SK-N-SH (cell line): ENCODE measurements at regions not wholly inside any gene's neighbourhood (a gene's known extent, or its start where the extent isn't known, plus 50 kb on each side); places are given as distances from the start of the nearest gene placed in this dataset.

Experiments used
- CTCF ChIA-PET: fragments of 300-600, 350-600 bp; formaldehyde crosslinking; extraction: SDS; loops from one replicate; lab custom pipeline; 2021; lab: Yijun Ruan, JAX
- POLR2A ChIA-PET: fragments of 350-600 bp; sonication (Branson Sonifier 250); formaldehyde crosslinking; extraction: SDS; loops from one replicate; lab custom pipeline; 2020; ENCODE audit warnings: antibody characterized with exemption, inconsistent platforms; lab: Yijun Ruan, JAX
- DNase-seq: peaks from one replicate; pipeline ENCODE4 v3.0.0; 2012
- H2AFZ ChIP-seq: fragments of 200-600 bp; sonication (generic); 2 replicates; pipeline ENCODE4 v1.8.1; 2016; ENCODE audit warnings: antibody characterized with exemption, mild to moderate bottlenecking, low read depth
- H3F3A ChIP-seq: fragments of 200-600 bp; sonication (generic); replicated peaks from 2 replicates; pipeline ENCODE3; 2016; ENCODE audit warnings: antibody characterized with exemption, mild to moderate bottlenecking; ENCODE audit not compliant: insufficient read depth
- H3K27ac ChIP-seq, 2 experiments: fragments of 200-500 bp in 1 of 2; fragments of 200-600 bp in 1 of 2; sonication (Bioruptor generic) in 1 of 2; sonication (generic), shearing (Covaris generic) in 1 of 2; 2 replicates each; pipeline versions ENCODE4 v1.5.1 to v1.6.1; 2014 to 2016; ENCODE audit warnings: low read depth in 2 of 2, inconsistent platforms in 1 of 2, low read length in 1 of 2, mild to moderate bottlenecking in 1 of 2, mixed read lengths in 1 of 2
- H3K27me3 ChIP-seq: fragments of 200-600 bp; sonication (generic), shearing (Covaris generic); 2 replicates; pipeline ENCODE4 v1.6.1; 2016; ENCODE audit warnings: mixed run types; ENCODE audit not compliant: insufficient read depth
- H3K36me3 ChIP-seq, 2 experiments: fragments of 200-500 bp in 1 of 2; fragments of 200-600 bp in 1 of 2; sonication (Bioruptor generic) in 1 of 2; sonication (generic) in 1 of 2; replicated peaks in 1 of 2; 2 replicates each; pipeline versions ENCODE3 to v1.5.1; 2014 to 2016; ENCODE audit warnings: low read length in 1 of 2, mild to moderate bottlenecking in 1 of 2; ENCODE audit not compliant: insufficient read depth in 2 of 2, control insufficient read depth in 1 of 2
- H3K4me1 ChIP-seq, 2 experiments: fragments of 200-500 bp in 1 of 2; fragments of 200-600 bp in 1 of 2; sonication (Bioruptor generic) in 1 of 2; sonication (generic), shearing (Covaris generic) in 1 of 2; 2 replicates each; pipeline versions ENCODE4 v1.5.1 to v1.6.1; 2014 to 2016; ENCODE audit warnings: low read depth in 1 of 2, low read length in 1 of 2, mixed run types in 1 of 2; ENCODE audit not compliant: insufficient read depth in 2 of 2, control insufficient read depth in 1 of 2
- H3K4me2 ChIP-seq: fragments of 200-600 bp; sonication (generic), shearing (Covaris generic); 2 replicates; pipeline ENCODE4 v1.6.1; 2017; ENCODE audit warnings: mixed run types
- H3K4me3 ChIP-seq, 2 experiments: fragments of 200-500 bp in 1 of 2; fragments of 200-600 bp in 1 of 2; sonication (Bioruptor generic) in 1 of 2; sonication (generic), shearing (Covaris generic) in 1 of 2; 2 replicates each; pipeline versions ENCODE4 v1.5.1 to v1.8.1; 2014 to 2016; ENCODE audit warnings: low read depth in 2 of 2, inconsistent platforms in 1 of 2, low read length in 1 of 2, mild to moderate bottlenecking in 1 of 2, mixed read lengths in 1 of 2, moderate library complexity in 1 of 2
- H3K79me2 ChIP-seq: fragments of 200-600 bp; sonication (generic); 2 replicates; pipeline ENCODE4 v1.8.1; 2017; ENCODE audit warnings: mild to moderate bottlenecking; ENCODE audit not compliant: insufficient read depth
- H3K9ac ChIP-seq: fragments of 200-600 bp; sonication (generic); 2 replicates; pipeline ENCODE4 v1.6.1; 2017; ENCODE audit warnings: mixed run types
- H3K9me2 ChIP-seq: fragments of 200-600 bp; sonication (generic); 2 replicates; pipeline ENCODE4 v1.6.1; 2017; ENCODE audit warnings: mixed run types
- H3K9me3 ChIP-seq: fragments of 200-600 bp; sonication (generic); 2 replicates; pipeline ENCODE4 v1.6.1; 2017; ENCODE audit warnings: mixed run types, mild to moderate bottlenecking, moderate library complexity
- H4K20me1 ChIP-seq: fragments of 200-600 bp; sonication (generic); 2 replicates; pipeline ENCODE4 v1.6.1; 2017; ENCODE audit warnings: mild to moderate bottlenecking, mixed run types; ENCODE audit not compliant: insufficient read depth
- CHD2 ChIP-seq: fragments of 150-350 bp; IDR thresholded peaks from 2 replicates; pipeline ENCODE4 v1.6.1; 2018; ENCODE audit warnings: low read length; ENCODE audit not compliant: partially characterized antibody
- EP300 ChIP-seq, 2 experiments: IDR thresholded peaks; 2 replicates each; pipeline versions ENCODE4 v1.4.0 to v1.6.1; 2012; ENCODE audit warnings: borderline replicate concordance in 1 of 2, low read depth in 1 of 2, low read length in 1 of 2
- FOSL2 ChIP-seq: IDR thresholded peaks from 2 replicates; pipeline ENCODE4 v1.4.0; 2012; ENCODE audit warnings: low read depth, mild to moderate bottlenecking, moderate library complexity, borderline replicate concordance
- FOXJ3 ChIP-seq: sonication (generic); formaldehyde crosslinking; IDR thresholded peaks from 2 replicates; pipeline ENCODE4 v1.5.1; 2020; ENCODE audit warnings: mild to moderate bottlenecking, missing genetic modification reagents
- FOXM1 ChIP-seq: IDR thresholded peaks from 2 replicates; pipeline ENCODE4 v1.4.0; 2012; ENCODE audit warnings: low read depth, mild to moderate bottlenecking
- GABPA ChIP-seq: IDR thresholded peaks from 2 replicates; pipeline ENCODE4 v1.4.0; 2012; ENCODE audit warnings: low read depth, mild to moderate bottlenecking
- GATA2 ChIP-seq: sonication (generic); formaldehyde crosslinking; IDR thresholded peaks from 2 replicates; pipeline ENCODE4 v1.5.0; 2020; ENCODE audit warnings: mild to moderate bottlenecking, missing genetic modification reagents
- JUND ChIP-seq: IDR thresholded peaks from 2 replicates; pipeline ENCODE4 v1.4.0; 2012
- MEF2A ChIP-seq: IDR thresholded peaks from 2 replicates; pipeline ENCODE4 v1.4.0; 2012; ENCODE audit warnings: low read depth, borderline replicate concordance
- MXI1 ChIP-seq: IDR thresholded peaks from 2 replicates; pipeline ENCODE4 v1.6.1; 2012; ENCODE audit warnings: mild to moderate bottlenecking, low read depth, low read length, improper control_type of control experiment
- NFIC ChIP-seq: IDR thresholded peaks from 2 replicates; pipeline ENCODE4 v1.4.0; 2012; ENCODE audit warnings: borderline replicate concordance
- NRF1 ChIP-seq: IDR thresholded peaks from 2 replicates; pipeline ENCODE4 v1.6.1; 2012; ENCODE audit warnings: low read depth, mild to moderate bottlenecking, low read length
- POLR2AphosphoS5 ChIP-seq: IDR thresholded peaks from 2 replicates; pipeline ENCODE4 v1.6.1; 2012; ENCODE audit warnings: low read depth, low read length
- RAD21 ChIP-seq: IDR thresholded peaks from 2 replicates; pipeline ENCODE4 v1.6.1; 2012; ENCODE audit warnings: mild to moderate bottlenecking, low read length
- RCOR1 ChIP-seq: fragments of 150-350 bp; IDR thresholded peaks from 2 replicates; pipeline ENCODE4 v1.6.1; 2017; ENCODE audit warnings: antibody characterized with exemption, low read length
- YY1 ChIP-seq: IDR thresholded peaks from 2 replicates; pipeline ENCODE4 v1.4.0; 2012; ENCODE audit warnings: low read depth, mild to moderate bottlenecking
- WGBS: methylation state at CpG from one replicate; pipeline ENCODE4 v1.1.6; 2017; ENCODE audit warnings: low lambda C conversion rate; 5-methylcytosine and 5-hydroxymethylcytosine counted together
- TF ChIP-seq, protein P1 (sequence below): fragments of 200-600 bp; sonication (generic); IDR thresholded peaks from 2 replicates; pipeline ENCODE4 v1.6.1; 2017; ENCODE audit warnings: antibody characterized with exemption, mild to moderate bottlenecking, moderate library complexity
- TF ChIP-seq, protein P2 (sequence below): IDR thresholded peaks from 2 replicates; pipeline ENCODE4 v1.4.0; 2012; ENCODE audit warnings: low read depth
- TF ChIP-seq, protein P3 (sequence below): IDR thresholded peaks from 2 replicates; pipeline ENCODE4 v1.4.0; 2012; ENCODE audit warnings: low read depth, borderline replicate concordance
- TF ChIP-seq, protein P4 (sequence below): fragments of 150-350 bp; IDR thresholded peaks from 2 replicates; pipeline ENCODE4 v1.6.1; 2016; ENCODE audit warnings: mild to moderate bottlenecking, low read depth, low read length

DNA sequence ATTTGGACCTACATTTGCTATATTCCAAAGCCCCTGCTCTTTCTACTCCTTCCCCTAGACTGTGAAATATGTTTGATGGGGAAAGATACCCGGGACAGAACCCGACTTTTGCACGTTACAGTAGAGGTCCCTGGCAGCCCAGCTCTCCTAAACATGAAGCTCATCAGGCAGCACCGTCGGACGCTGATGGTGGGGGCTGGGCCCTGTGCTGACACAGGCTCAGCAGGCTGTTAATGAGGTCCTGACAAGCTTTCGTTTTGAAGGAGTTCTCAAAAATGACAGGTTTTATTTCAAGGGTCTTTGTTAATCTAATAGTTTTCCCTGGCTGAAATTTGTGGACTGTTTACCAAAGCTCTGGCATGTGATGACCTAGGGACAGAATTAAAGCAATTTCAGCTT lies 102.3 kb downstream of the SLC25A47 start:
- Histone ChIP-seq H3K9ac (no peak overlapping the region), H3K27ac (peak overlapping the region in 1 of 2 experiments; percentile 100; a peak in 2 of 4 replicates), H3F3A (peaks cover 9% of the 10 kb centered on the region)
- 90% methylated on average over 7 of the region's 7 CpGs for WGBS
- DNase-seq = no peak
- POLR2A ChIA-PET = interaction anchor here (1.2 to 4.7 kb wide), 6 partner anchors 11 to 475 kb away, joined by 3 to 20 read pairs (median 7); no protein-coding TSS in a partner anchor
- no peak for TF ChIP-seq MEF2A
- no peak for TF ChIP-seq NFIC
- no peak for TF ChIP-seq FOXJ3 (CRISPR knock-in tag)
- TF ChIP-seq CHD2 = no peak
- TF ChIP-seq RAD21 = no peak
- TF ChIP-seq, protein P1, sequence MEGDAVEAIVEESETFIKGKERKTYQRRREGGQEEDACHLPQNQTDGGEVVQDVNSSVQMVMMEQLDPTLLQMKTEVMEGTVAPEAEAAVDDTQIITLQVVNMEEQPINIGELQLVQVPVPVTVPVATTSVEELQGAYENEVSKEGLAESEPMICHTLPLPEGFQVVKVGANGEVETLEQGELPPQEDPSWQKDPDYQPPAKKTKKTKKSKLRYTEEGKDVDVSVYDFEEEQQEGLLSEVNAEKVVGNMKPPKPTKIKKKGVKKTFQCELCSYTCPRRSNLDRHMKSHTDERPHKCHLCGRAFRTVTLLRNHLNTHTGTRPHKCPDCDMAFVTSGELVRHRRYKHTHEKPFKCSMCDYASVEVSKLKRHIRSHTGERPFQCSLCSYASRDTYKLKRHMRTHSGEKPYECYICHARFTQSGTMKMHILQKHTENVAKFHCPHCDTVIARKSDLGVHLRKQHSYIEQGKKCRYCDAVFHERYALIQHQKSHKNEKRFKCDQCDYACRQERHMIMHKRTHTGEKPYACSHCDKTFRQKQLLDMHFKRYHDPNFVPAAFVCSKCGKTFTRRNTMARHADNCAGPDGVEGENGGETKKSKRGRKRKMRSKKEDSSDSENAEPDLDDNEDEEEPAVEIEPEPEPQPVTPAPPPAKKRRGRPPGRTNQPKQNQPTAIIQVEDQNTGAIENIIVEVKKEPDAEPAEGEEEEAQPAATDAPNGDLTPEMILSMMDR = no peak
- TF ChIP-seq, protein P2, sequence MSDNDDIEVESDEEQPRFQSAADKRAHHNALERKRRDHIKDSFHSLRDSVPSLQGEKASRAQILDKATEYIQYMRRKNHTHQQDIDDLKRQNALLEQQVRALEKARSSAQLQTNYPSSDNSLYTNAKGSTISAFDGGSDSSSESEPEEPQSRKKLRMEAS = no peak
- no peak for TF ChIP-seq NRF1
- TF ChIP-seq GATA2 (CRISPR knock-in tag) = no peak
- TF ChIP-seq, all 33 proteins: peak for 0
- H3K9me3 ChIP-seq = no peaks in the 10 kb centered on the region
- H3K36me3 ChIP-seq = no peaks in the 10 kb centered on the region
- no peaks in the 10 kb centered on the region for H3K9me2 ChIP-seq
- H3K79me2 ChIP-seq = peaks cover 4% of the 10 kb centered on the region; the same call in 1 of the 2 replicates
- no peak overlapping the region for H3K4me2 ChIP-seq
- H3K4me1 ChIP-seq = peaks cover 34 to 84% of the 10 kb centered on the region in 2 experiments
- H3K4me3 ChIP-seq = no peak overlapping the region
- no peaks in the 10 kb centered on the region for H3K27me3 ChIP-seq
- H4K20me1 ChIP-seq = no peaks in the 10 kb centered on the region
- CTCF ChIA-PET = interaction anchor here (0.6 to 16.1 kb wide), 7 partner anchors 8 to 583 kb away, joined by 3 to 310 read pairs (median 5); no protein-coding TSS in a partner anchor
- H2AFZ ChIP-seq = no peak overlapping the region

DNA sequence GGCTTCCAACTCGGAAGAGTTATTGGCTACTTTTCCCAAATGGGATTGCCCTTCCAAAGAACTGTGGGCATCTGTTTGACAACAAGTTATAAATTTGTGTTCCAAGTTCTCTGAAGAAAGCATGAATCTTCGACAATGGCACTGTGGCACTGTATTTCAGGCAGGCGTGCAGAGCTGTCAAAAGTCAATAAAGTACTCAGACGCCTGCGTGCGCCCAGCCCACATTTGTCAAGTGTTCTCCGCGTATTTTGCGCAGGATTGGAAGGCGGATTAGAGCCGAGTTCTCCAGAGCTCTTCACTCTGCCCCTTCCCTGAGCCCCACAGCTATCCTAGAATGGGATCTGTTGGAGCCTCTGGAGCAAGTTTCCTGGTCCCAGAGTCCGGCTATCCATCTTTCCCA lies 103.2 kb downstream of the SLC25A47 start:
- Histone ChIP-seq H3K9me3 (no peaks in the 10 kb centered on the region), H3K4me3 (no peak overlapping the region), H3F3A (peaks cover 9% of the 10 kb centered on the region), H3K4me2 (no peak overlapping the region), H3K9ac (no peak overlapping the region), H3K36me3 (no peaks in the 10 kb centered on the region), H3K27ac (peak overlapping the region in 1 of 2 experiments; percentile 100; a peak in 2 of 4 replicates), H3K9me2 (no peaks in the 10 kb centered on the region), H4K20me1 (no peaks in the 10 kb centered on the region), H3K4me1 (peaks cover 34 to 75% of the 10 kb centered on the region in 2 experiments), H2AFZ (no peak overlapping the region), H3K27me3 (no peaks in the 10 kb centered on the region), H3K79me2 (peaks cover 4% of the 10 kb centered on the region; the same call in 1 of the 2 replicates)
- no peak for DNase-seq
- ChIA-PET CTCF (interaction anchor here (0.6 to 16.1 kb wide), 7 partner anchors 9 to 582 kb away, joined by 3 to 310 read pairs (median 5); no protein-coding TSS in a partner anchor), POLR2A (interaction anchor here (1.8 to 4.7 kb wide), 3 partner anchors 10 to 17 kb away, joined by 6 to 20 read pairs (median 8); no protein-coding TSS in a partner anchor)
- WGBS = 96% methylated on average over 12 of the region's 12 CpGs
- TF ChIP-seq FOXM1 = no peak
- TF ChIP-seq, protein P3, sequence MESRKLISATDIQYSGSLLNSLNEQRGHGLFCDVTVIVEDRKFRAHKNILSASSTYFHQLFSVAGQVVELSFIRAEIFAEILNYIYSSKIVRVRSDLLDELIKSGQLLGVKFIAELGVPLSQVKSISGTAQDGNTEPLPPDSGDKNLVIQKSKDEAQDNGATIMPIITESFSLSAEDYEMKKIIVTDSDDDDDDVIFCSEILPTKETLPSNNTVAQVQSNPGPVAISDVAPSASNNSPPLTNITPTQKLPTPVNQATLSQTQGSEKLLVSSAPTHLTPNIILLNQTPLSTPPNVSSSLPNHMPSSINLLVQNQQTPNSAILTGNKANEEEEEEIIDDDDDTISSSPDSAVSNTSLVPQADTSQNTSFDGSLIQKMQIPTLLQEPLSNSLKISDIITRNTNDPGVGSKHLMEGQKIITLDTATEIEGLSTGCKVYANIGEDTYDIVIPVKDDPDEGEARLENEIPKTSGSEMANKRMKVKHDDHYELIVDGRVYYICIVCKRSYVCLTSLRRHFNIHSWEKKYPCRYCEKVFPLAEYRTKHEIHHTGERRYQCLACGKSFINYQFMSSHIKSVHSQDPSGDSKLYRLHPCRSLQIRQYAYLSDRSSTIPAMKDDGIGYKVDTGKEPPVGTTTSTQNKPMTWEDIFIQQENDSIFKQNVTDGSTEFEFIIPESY = no peak
- TF ChIP-seq JUND = no peak
- TF ChIP-seq YY1 = no peak
- no peak for TF ChIP-seq RCOR1
- TF ChIP-seq EP300 (IDR thresholded peaks at IDR 0.05; ENCODE audit: borderline replicate concordance in 1 of 2, low read depth in 1 of 2, low read length in 1 of 2) = no peak
- no peak for TF ChIP-seq MEF2A
- no peak for TF ChIP-seq MXI1
- TF ChIP-seq, protein P1 = no peak
- TF ChIP-seq GATA2 (CRISPR knock-in tag) = no peak
- no peak for TF ChIP-seq FOXJ3 (CRISPR knock-in tag)
- TF ChIP-seq POLR2AphosphoS5 = no peak
- TF ChIP-seq, protein P4, sequence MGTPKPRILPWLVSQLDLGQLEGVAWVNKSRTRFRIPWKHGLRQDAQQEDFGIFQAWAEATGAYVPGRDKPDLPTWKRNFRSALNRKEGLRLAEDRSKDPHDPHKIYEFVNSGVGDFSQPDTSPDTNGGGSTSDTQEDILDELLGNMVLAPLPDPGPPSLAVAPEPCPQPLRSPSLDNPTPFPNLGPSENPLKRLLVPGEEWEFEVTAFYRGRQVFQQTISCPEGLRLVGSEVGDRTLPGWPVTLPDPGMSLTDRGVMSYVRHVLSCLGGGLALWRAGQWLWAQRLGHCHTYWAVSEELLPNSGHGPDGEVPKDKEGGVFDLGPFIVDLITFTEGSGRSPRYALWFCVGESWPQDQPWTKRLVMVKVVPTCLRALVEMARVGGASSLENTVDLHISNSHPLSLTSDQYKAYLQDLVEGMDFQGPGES = no peak
- TF ChIP-seq FOSL2 = no peak
- TF ChIP-seq GABPA = no peak
